ENCODE measurements at regions not wholly inside any gene's neighbourhood (a gene's known extent, or its start where the extent isn't known, plus 50 kb on each side); places are given as distances from the start of the nearest gene placed in this dataset.

- intact Hi-C loops (cut with DNase I): no loop called here
- DNase-seq (no peak), ATAC-seq (ENCODE audit: poor library complexity) (no peak)
Measured at GRCh38 chr16:82331397-82331796, 161.4 kb upstream of the MPHOSPH6 start.

- intact Hi-C loops (cut with DNase I): no loop called here
- no peak for DNase-seq
- ATAC-seq (ENCODE audit: poor library complexity): no peak
Measured at GRCh38 chr16:82329504-82330192, 159.6 kb upstream of the MPHOSPH6 start.

- ATAC-seq (ENCODE audit: poor library complexity): no peak
- intact Hi-C loops (cut with DNase I): no loop called here
- DNase-seq: no peak
Measured at GRCh38 chr16:82328881-82329469, 159.0 kb upstream of the MPHOSPH6 start.

GRCh38 chr16:82323171-82323570, 153.1 kb upstream of the MPHOSPH6 start:
- intact Hi-C loops (cut with DNase I): no loop called here
- DNase-seq (no peak), ATAC-seq (ENCODE audit: poor library complexity) (no peak)

GRCh38 chr16:82322177-82322576, 152.2 kb upstream of the MPHOSPH6 start:
- ATAC-seq (ENCODE audit: poor library complexity): no peak
- intact Hi-C loops (cut with DNase I): no loop called here
- DNase-seq: no peak

- intact Hi-C loops (cut with DNase I): no loop called here
- no peak for DNase-seq
- no peak for ATAC-seq (ENCODE audit: poor library complexity)
Measured at GRCh38 chr16:82319038-82319437, 149.0 kb upstream of the MPHOSPH6 start.

- intact Hi-C loops (cut with DNase I): no loop called here
Measured at GRCh38 chr16:82317411-82318167, 147.6 kb upstream of the MPHOSPH6 start.

GRCh38 chr16:82313754-82314153, 143.7 kb upstream of the MPHOSPH6 start:
- ATAC-seq (ENCODE audit: poor library complexity): no peak
- no peak for DNase-seq

More at GRCh38 chr16:82317411-82318167, 147.6 kb upstream of the MPHOSPH6 start:
- ATAC-seq (ENCODE audit: poor library complexity): peak; percentile 82
- no peak for DNase-seq

GRCh38 chr16:82311528-82311927, 141.5 kb upstream of the MPHOSPH6 start:
- intact Hi-C loops (cut with DNase I): no loop called here
- no peak for ATAC-seq (ENCODE audit: poor library complexity)
- no peak for DNase-seq

More at GRCh38 chr16:82313754-82314153, 143.7 kb upstream of the MPHOSPH6 start:
- intact Hi-C loops (cut with DNase I): no loop called here

- peak; percentile 95 for ATAC-seq (ENCODE audit: poor library complexity)
- intact Hi-C loops (cut with DNase I): no loop called here
- peak; percentile 60 for DNase-seq
Measured at GRCh38 chr16:82302042-82302727, 132.2 kb upstream of the MPHOSPH6 start.

GRCh38 chr16:82301146-82301755, 131.2 kb upstream of the MPHOSPH6 start:
- ATAC-seq (ENCODE audit: poor library complexity) (peak; percentile 65), DNase-seq (no peak)
- intact Hi-C loops (cut with DNase I): no loop called here

GRCh38 chr16:82300374-82300951, 130.4 kb upstream of the MPHOSPH6 start:
- DNase-seq (no peak), ATAC-seq (ENCODE audit: poor library complexity) (no peak)
- intact Hi-C loops (cut with DNase I): no loop called here

GRCh38 chr16:82298472-82298871, 128.4 kb upstream of the MPHOSPH6 start:
- intact Hi-C loops (cut with DNase I): no loop called here

GRCh38 chr16:82295290-82296201, 125.5 kb upstream of the MPHOSPH6 start:
- no peak for DNase-seq
- ATAC-seq (ENCODE audit: poor library complexity): no peak
- intact Hi-C loops (cut with DNase I): no loop called here

More at GRCh38 chr16:82298472-82298871, 128.4 kb upstream of the MPHOSPH6 start:
- no peak for ATAC-seq (ENCODE audit: poor library complexity)
- DNase-seq: no peak

GRCh38 chr16:82293671-82294070, 123.6 kb upstream of the MPHOSPH6 start:
- DNase-seq (no peak), ATAC-seq (ENCODE audit: poor library complexity) (no peak)
- intact Hi-C loops (cut with DNase I): no loop called here

- no peak for ATAC-seq (ENCODE audit: poor library complexity)
- intact Hi-C loops (cut with DNase I): no loop called here
Measured at GRCh38 chr16:82287937-82288336, 117.9 kb upstream of the MPHOSPH6 start.

GRCh38 chr16:82282662-82283061, 112.6 kb upstream of the MPHOSPH6 start:
- intact Hi-C loops (cut with DNase I): no loop called here
- DNase-seq (no peak), ATAC-seq (ENCODE audit: poor library complexity) (no peak)

More at GRCh38 chr16:82287937-82288336, 117.9 kb upstream of the MPHOSPH6 start:
- no peak for DNase-seq
